H7 (cell line): ENCODE measurements at regions not wholly inside any gene's neighbourhood (a gene's known extent, or its start where the extent isn't known, plus 50 kb on each side); places are given as distances from the start of the nearest gene placed in this dataset.

Experiments used
- DNase-seq: peaks from one replicate; pipeline ENCODE4 v3.0.0; 2012
- H3K27me3 ChIP-seq: 2 replicates; pipeline ENCODE4 v1.6.0; 2011; ENCODE audit warnings: mild to moderate bottlenecking, low read length; ENCODE audit not compliant: control insufficient read depth, insufficient read depth
- H3K36me3 ChIP-seq: replicated peaks from 2 replicates; pipeline ENCODE4 v1.5.1; 2011; ENCODE audit warnings: low read length; ENCODE audit not compliant: control insufficient read depth, insufficient read depth
- H3K4me3 ChIP-seq: 2 replicates; pipeline ENCODE4 v1.5.1; 2011; ENCODE audit warnings: low read depth, mild to moderate bottlenecking, control low read depth, low read length, moderate library complexity; ENCODE audit not compliant: insufficient read depth

DNA sequence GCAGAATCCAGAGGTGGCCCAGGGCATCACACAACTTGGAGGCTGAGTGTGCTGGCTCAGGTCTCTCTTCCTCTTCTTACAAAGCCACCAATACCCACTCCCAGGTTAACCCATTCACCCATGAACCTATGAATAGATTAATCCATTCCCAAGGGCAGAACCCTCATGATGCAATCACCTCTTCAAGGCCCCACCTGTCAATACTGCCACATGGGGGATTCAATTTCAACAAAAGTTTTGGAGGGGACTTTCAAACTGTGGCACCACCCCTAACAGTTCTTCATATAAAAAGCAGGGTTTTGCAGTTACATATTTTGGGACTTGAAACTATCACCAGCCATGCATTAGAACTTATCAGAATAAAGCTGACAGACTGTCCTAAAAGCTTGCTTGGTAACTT lies 193.6 kb upstream of the RNF32 start:
- Histone ChIP-seq H3K36me3 (no peaks in the 10 kb centered on the region), H3K4me3 (no peak overlapping the region), H3K27me3 (no peaks in the 10 kb centered on the region)
- no peak for DNase-seq

DNA sequence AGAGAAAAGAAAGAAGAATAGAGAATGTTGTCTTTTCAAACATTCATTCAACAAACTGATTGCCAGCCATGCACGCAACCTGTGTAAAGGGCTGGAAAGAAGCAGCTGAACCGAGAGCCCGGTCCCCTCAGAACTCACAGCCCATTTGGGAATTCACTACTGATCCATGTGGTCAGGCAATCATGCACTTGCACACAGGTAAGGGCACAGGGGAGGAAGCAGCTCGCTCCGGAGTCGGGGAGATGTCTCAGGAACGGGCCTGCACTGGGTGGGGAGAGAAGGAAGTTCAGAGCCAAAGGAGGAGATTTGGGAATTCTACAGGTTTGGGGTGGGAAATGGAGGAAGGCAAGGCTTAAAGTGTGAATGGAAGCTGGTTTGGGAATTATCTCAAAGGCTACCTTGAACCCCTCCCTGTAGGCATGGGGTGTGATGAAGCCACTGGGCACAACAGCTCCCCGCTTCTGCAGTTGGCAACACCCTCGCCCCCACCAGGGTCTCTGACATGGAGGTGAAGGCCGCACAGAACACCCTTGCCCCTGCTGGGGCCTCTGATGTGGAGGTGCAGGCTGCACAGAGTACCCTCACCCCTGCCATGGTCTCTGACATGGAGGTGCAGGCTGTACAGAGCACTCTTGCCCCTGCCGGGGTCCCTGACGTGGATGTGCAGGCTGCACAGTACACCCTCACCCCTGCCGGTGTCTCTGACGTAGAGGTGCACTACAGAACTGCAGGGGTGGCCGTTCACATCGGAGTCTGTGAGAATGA lies 194.4 kb upstream of the RNF32 start:
- Histone ChIP-seq H3K4me3 (no peak overlapping the region), H3K36me3 (no peaks in the 10 kb centered on the region), H3K27me3 (no peaks in the 10 kb centered on the region)
- no peak for DNase-seq

DNA sequence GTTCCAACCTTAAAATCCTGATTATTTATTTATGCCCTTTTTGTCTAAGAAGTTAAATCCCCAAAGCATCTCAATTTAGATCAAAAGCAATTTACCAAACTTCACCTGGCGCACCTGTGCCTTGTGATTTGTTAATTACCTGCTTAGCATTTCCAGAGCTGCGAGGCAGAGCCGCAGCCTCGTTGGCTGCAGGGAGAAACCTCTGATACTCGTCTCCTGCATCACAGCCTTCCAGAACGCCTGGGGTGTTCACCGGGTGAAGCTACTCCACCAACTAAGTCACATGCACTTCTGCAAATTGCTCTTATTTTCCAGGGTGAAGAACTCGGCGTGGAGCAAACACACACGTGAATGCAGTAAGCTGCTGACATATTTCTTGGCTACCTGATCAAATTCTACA lies 198.1 kb upstream of the RNF32 start:
- Histone ChIP-seq H3K27me3 (no peaks in the 10 kb centered on the region), H3K36me3 (no peaks in the 10 kb centered on the region), H3K4me3 (no peak overlapping the region)

DNA sequence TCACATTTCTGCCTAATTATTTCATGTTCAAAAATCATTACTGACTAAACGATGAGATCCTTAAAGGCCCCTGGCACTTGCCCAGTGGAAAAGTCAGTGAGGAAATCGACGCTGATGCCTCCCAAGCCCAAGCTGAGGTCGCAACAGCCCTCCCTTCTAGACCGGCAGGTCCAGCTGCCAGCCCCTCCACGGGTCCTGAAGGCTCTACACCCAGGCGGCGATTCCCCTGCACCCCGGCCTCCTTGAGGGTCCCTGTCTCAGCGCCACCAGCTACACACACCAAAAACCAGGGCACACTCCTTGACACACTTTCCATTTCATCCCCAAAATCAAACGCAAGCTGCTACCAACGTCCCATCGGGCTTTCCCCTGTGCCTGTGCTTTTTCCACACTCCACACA lies 200.1 kb upstream of the RNF32 start:
- DNase-seq, result no peak
- Histone ChIP-seq H3K27me3 (no peaks in the 10 kb centered on the region), H3K4me3 (no peak overlapping the region), H3K36me3 (no peaks in the 10 kb centered on the region)

More for the DNA sequence above, 198.1 kb upstream of the RNF32 start:
- peak; percentile 46 for DNase-seq

DNA sequence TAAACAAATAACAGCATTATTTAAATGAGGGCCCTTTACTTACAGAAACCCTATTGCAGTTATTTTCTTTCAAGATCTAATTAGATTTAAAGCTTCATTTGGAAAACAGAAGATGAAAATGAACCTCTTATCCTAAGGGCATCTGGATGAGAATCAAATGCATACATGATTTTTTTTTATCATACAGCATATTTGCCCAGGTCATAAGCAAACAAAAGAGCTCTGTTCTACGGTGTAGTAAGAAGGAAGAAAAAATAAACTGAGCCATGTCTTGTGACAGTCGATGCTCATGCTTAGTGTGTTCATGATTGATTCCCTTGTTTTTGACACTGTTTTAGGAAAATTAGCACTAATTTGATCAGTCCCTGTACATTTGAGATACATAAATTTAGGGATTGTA lies 202.6 kb upstream of the RNF32 start:
- no peak for DNase-seq
- no peaks in the 10 kb centered on the region for H3K27me3 ChIP-seq
- H3K36me3 ChIP-seq, result no peaks in the 10 kb centered on the region
- no peak overlapping the region for H3K4me3 ChIP-seq

DNA sequence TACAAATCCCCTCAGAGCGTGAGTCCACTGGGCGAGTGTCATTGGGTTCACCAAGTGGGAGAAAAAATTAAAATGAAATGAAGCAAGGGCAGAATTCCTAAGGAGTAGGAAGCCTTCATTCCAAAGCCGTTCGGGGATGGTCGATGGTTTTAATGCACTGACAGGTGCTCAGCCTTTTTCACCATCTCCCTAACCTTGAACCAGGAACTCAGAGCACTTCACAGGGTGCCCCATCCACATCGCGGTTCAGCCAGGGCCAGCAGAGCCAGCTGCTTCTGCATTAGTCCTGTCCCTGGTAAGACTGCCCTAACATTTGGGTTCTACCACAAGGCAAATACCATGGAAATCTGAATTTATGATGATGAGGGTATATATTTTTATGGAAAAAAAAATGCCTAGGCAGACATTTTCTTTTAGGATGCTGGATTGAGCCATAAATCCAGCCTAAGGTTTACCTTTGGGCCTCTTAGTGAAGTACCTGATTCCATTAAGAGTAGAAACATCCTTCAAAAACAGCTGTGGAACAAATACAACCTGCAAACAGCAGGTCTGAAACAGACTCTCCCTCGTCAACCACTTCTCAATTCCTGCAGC lies 203.5 kb upstream of the RNF32 start:
- no peaks in the 10 kb centered on the region for H3K27me3 ChIP-seq
- H3K36me3 ChIP-seq, result no peaks in the 10 kb centered on the region
- no peak for DNase-seq
- H3K4me3 ChIP-seq, result no peak overlapping the region

DNA sequence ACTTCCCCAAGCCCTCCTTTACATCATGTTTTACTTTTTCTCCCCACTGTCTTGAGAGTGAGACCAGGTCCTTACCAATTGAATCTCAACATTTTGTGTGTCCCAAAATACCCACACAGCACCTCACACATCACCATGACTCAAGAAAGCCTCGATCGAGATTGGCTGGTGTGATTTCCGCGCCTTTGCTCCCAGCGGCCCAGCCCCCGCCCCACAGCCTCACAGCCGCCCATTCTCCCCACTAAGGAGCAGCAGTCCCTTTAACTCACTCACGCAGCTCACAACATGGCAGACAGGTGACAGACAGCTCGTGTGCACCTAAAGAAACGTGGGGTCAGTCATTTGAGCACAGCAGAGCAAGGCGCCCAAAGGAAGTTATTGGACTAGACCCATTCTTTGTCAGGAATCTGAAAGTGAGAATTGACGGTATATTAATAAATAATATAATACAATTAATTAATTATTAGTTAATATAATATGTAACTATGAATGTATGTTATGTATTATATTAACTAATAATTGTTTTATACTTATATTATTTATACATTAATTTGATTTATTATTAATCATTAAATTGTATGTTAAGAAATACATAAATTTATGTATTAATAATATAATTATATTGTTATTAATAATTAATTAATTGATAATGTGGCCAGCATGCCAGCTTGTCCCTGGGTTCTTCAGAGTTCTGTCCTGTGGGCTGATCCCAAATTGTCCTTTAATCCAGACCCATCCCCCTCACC lies 204.9 kb upstream of the RNF32 start:
- no peak for DNase-seq
- Histone ChIP-seq H3K27me3 (no peaks in the 10 kb centered on the region), H3K36me3 (no peaks in the 10 kb centered on the region), H3K4me3 (no peak overlapping the region)

DNA sequence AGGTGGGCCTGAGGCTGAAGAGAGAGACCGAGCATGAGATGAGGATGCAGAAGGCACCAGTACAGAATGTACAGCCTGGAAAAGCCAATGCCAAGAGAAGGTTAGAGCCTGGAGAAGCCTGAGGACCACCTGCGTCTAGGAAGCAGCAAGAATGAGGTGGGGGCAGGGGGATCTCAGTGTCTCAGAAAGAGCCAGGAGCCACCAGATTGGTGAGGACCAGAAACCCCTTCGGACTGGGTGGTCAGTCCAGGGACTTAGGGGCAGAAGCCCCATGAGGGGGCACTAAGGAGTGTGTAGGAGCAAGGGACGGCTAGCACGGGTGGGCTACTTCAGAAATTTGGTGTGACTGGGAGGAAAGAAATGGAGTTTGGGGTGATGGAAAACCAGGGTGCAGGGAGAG lies 205.9 kb upstream of the RNF32 start:
- no peak for DNase-seq
- no peaks in the 10 kb centered on the region for H3K36me3 ChIP-seq
- H3K27me3 ChIP-seq, result no peaks in the 10 kb centered on the region
- no peak overlapping the region for H3K4me3 ChIP-seq

DNA sequence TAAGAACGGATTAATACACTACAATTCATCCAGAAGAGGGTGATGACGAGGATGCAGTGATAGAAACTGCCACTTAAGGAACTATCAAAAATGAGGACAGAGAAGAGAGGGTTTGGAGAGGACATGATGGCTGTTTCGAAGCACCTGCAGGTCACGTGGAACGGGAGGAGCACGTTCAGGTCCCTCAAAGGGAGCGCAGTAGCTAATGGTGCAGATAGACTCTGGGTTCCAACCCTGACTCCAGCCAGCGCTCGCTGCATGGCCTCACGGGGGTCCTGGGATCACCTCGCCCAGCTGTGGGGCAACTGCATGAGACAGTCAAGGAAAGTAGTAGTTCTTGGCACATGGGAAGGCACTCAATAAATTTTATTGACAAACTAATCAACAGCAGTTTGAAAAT lies 208.6 kb upstream of the RNF32 start:
- Histone ChIP-seq H3K4me3 (no peak overlapping the region), H3K27me3 (no peaks in the 10 kb centered on the region), H3K36me3 (no peaks in the 10 kb centered on the region)
- DNase-seq, result no peak

DNA sequence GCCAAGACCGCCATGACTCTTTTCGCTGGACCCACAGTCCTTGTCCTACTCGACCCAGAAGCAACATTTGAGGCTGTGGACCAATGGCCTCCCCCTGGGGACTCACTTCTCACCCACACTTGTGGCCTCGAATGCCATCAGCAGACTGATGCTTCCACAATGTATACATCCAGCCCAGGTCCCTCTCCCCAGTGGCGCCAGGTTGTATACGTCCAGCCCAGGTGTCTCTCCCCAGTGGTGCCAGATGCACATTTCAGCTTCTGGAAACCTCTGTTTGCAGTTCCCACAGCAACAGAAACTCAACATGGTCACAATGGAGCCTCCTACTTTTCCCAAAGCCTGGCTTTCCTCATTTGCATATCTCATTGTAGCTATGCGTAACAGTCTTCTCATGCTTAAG lies 210.5 kb upstream of the RNF32 start:
- H3K36me3 ChIP-seq, result no peaks in the 10 kb centered on the region
- no peak for DNase-seq
- no peaks in the 10 kb centered on the region for H3K27me3 ChIP-seq
- H3K4me3 ChIP-seq, result no peak overlapping the region

DNA sequence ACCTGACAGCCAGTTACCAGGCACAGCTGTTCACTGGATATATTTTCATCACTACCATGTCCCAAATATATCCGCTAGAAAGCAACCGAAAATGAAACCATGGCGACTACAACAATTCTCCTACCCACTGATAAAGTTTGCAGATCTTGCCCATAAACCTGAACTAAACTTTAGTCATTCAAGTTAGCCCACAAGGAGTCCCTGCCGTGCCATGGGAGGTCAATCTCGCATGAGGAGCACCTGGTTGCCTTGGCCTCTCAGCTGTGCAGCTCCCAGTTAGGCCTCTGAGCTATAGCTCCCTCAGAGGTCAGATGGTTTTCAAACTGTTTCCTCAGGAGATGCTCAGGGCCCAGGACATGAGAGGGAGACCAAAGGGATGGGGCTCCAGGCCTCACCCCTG lies 211.1 kb upstream of the RNF32 start:
- Histone ChIP-seq H3K27me3 (no peaks in the 10 kb centered on the region), H3K36me3 (no peaks in the 10 kb centered on the region), H3K4me3 (no peak overlapping the region)
- DNase-seq, result no peak

DNA sequence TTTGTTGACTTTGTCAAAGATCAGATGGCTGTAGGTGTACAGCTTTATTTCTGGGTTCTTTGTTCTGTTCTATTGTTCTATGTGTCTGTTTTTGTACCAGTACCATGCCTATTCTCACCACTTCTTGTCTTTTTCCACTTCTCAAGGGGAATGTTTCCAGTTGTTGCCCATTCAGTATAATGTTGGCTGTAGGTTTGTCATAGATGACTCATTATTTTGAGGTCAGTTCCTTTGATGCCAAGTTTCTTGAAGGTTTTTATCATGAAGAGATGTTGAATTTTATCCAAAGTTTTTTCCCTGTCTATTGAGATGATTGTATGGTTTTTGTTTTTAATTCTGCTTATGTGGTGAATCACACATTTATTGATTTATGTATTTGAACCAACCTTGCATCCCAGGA lies 216.7 kb upstream of the RNF32 start:
- H3K4me3 ChIP-seq, result no peak overlapping the region
- H3K36me3 ChIP-seq, result no peaks in the 10 kb centered on the region
- no peaks in the 10 kb centered on the region for H3K27me3 ChIP-seq
- DNase-seq, result no peak

DNA sequence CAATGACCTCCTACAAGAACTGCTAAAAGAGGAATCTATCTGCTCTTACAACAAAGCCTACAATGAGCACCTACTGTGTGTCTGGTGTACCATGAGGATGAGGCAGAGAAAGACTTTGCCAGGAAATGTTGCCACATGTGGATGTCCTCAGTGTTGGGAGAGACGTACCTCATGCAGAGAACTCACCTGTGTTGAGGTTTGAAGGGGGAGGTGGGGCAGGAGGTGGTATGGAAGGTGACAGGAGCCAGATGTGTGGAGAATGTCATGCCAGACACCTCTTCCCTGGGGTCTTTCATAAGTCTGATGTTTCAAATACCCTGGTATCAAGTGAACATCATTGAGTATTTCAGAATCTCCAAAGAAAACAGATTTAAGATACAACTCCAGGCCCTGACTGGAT lies 220.1 kb upstream of the RNF32 start:
- no peaks in the 10 kb centered on the region for H3K36me3 ChIP-seq
- no peak for DNase-seq
- H3K4me3 ChIP-seq, result no peak overlapping the region
- H3K27me3 ChIP-seq, result no peaks in the 10 kb centered on the region

DNA sequence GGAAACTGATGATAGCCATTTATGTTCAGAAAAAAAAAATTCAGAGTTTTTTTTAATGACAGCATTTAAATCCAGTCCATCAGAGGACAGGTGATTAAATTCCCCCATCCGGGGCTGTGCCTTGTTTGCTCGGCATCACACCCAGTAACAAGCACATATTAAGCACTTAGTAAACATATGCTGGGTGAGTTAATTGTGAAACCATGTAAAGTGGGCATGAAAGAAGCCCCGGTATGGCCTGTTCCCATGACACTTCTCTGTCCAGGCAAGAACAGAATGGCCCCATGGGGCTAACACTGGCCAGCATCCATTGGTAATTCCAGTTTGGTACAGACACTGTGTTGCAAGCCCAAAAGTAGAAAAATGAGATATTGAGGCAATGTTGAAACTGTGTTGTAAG lies 220.8 kb upstream of the RNF32 start:
- no peaks in the 10 kb centered on the region for H3K36me3 ChIP-seq
- no peaks in the 10 kb centered on the region for H3K27me3 ChIP-seq
- DNase-seq, result no peak
- no peak overlapping the region for H3K4me3 ChIP-seq

DNA sequence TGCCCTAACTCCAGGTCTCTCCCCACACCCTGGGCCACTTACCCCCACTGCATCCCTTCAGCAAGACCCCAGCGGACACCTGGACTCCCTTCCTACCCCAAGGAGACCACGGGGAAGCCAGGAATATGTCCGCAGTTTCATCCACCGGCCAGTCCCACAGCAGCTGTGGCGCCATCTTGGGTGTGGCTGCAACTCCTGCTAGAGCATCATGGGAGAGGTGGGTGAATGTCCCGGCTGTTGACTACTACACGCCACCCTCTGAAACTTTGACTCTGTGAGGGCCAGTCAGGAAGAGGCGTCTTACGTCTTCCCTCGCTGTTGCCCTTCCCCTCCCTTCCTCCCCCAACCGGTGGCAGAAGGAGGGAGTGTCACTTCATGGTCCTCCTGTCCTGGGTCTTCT lies 238.3 kb upstream of the RNF32 start:
- Histone ChIP-seq H3K27me3 (no peaks in the 10 kb centered on the region), H3K36me3 (no peaks in the 10 kb centered on the region), H3K4me3 (no peak overlapping the region)
- no peak for DNase-seq
